Thyroid gland (tissue), 4 donors: ENCODE measurements at regions not wholly inside any gene's neighbourhood (a gene's known extent, or its start where the extent isn't known, plus 50 kb on each side); places are given as distances from the start of the nearest gene placed in this dataset.

Experiments used
- DNase-seq, 2 donors: peaks; one replicate each; pipeline ENCODE4 v3.0.0-alpha.2; 2019
- H3K27ac ChIP-seq, 3 donors: fragments of 200-600 bp; sonication (generic); 1 replicate in 2 of 3; 2 replicates in 1 of 3; pipeline ENCODE4 v1.5.1; 2016 to 2019; ENCODE audit warnings: mild to moderate bottlenecking in 1 of 3, moderate library complexity in 1 of 3
- H3K27me3 ChIP-seq: fragments of 200-600 bp; sonication (generic); one replicate; pipeline ENCODE4 v1.5.1; 2019
- H3K36me3 ChIP-seq, 2 donors: fragments of 200-600 bp; sonication (generic); one replicate each; pipeline ENCODE4 v1.5.1; 2016 to 2019
- H3K4me1 ChIP-seq, 2 donors: fragments of 200-600 bp; sonication (generic); one replicate each; pipeline ENCODE4 v1.5.1; 2017 to 2019
- H3K4me3 ChIP-seq, 3 donors: fragments of 200-600 bp; sonication (generic); replicated peaks in 1 of 3; 1 replicate in 2 of 3; 2 replicates in 1 of 3; pipeline ENCODE4 v1.5.1; 2016; ENCODE audit warnings: mild to moderate bottlenecking in 1 of 3
- H3K9me3 ChIP-seq: fragments of 200-600 bp; sonication (generic); one replicate; pipeline ENCODE4 v1.5.1; 2017
- CTCF ChIP-seq, 6 experiments: fragments of 200-600 bp in 3 of 6; fragments of 450-650 bp in 3 of 6; sonication (generic) in 3 of 6; IDR thresholded peaks; one replicate each; pipeline ENCODE4 v1.5.1; 2016 to 2019; ENCODE audit warnings: antibody characterized with exemption in 6 of 6, mild to moderate bottlenecking in 2 of 6, inconsistent platforms in 1 of 6, moderate library complexity in 1 of 6
- POLR2A ChIP-seq, 2 donors: fragments of 450-650 bp; IDR thresholded peaks; one replicate each; pipeline ENCODE4 v1.6.1; 2017; ENCODE audit warnings: antibody characterized with exemption in 2 of 2, mild to moderate bottlenecking in 2 of 2, moderate library complexity in 1 of 2
- WGBS, 2 donors: methylation state at CpG; one replicate each; pipeline ENCODE4 v1.1.5; 2017; 5-methylcytosine and 5-hydroxymethylcytosine counted together
- intact Hi-C: fragments of 100-400 bp; cut with DNase I; formaldehyde crosslinking; loops from one replicate; pipeline ENCODE4 v1.15.1; 2023

- DNase-seq, result no peak
- Histone ChIP-seq H3K4me1 (no peaks in the 10 kb centered on the region), H3K27ac (no peak overlapping the region), H3K36me3 (no peaks in the 10 kb centered on the region), H3K27me3 (no peaks in the 10 kb centered on the region), H3K9me3 (no peaks in the 10 kb centered on the region), H3K4me3 (no peak overlapping the region)
- TF ChIP-seq POLR2A (IDR thresholded peaks at IDR 0.05) (no peak), CTCF (IDR thresholded peaks at IDR 0.05) (no peak)
- 85% methylated on average over 21 of the region's 21 CpGs for WGBS, 2 donors
- intact Hi-C loops, result no loop called here
Measured at GRCh38 chr10:43727935-43728334, 79.3 kb upstream of the ZNF32 start.

- Histone ChIP-seq H3K27me3 (no peaks in the 10 kb centered on the region), H3K9me3 (no peaks in the 10 kb centered on the region), H3K27ac (no peak overlapping the region), H3K36me3 (no peaks in the 10 kb centered on the region), H3K4me3 (no peak overlapping the region), H3K4me1 (no peaks in the 10 kb centered on the region)
- no peak for DNase-seq
- no peak for TF ChIP-seq CTCF (IDR thresholded peaks at IDR 0.05)
- no peak for TF ChIP-seq POLR2A (IDR thresholded peaks at IDR 0.05)
- intact Hi-C loops, result no loop called here
- WGBS, 2 donors, result 88 to 97% methylated on average over 3 of the region's 3 CpGs
Measured at GRCh38 chr10:43715334-43715733, 66.7 kb upstream of the ZNF32 start.

GRCh38 chr10:43712821-43713584, 64.3 kb upstream of the ZNF32 start:
- no peak for DNase-seq
- no peak overlapping the region for H3K4me3 ChIP-seq
- no peaks in the 10 kb centered on the region for H3K36me3 ChIP-seq
- no peaks in the 10 kb centered on the region for H3K4me1 ChIP-seq
- TF ChIP-seq CTCF (IDR thresholded peaks at IDR 0.05), result no peak
- no peak for TF ChIP-seq POLR2A (IDR thresholded peaks at IDR 0.05)
- no peak overlapping the region for H3K27ac ChIP-seq
- H3K27me3 ChIP-seq, result no peaks in the 10 kb centered on the region
- intact Hi-C loops, result no loop called here
- H3K9me3 ChIP-seq, result no peaks in the 10 kb centered on the region
- 88 to 89% methylated on average over 10 of the region's 10 CpGs for WGBS, 2 donors

GRCh38 chr10:43710772-43711471, 62.2 kb upstream of the ZNF32 start:
- TF ChIP-seq POLR2A (IDR thresholded peaks at IDR 0.05) (no peak), CTCF (IDR thresholded peaks at IDR 0.05) (no peak)
- intact Hi-C loops, result no loop called here
- DNase-seq, result no peak
- no peaks in the 10 kb centered on the region for H3K27me3 ChIP-seq
- no peak overlapping the region for H3K27ac ChIP-seq
- H3K4me1 ChIP-seq, result no peaks in the 10 kb centered on the region
- no peaks in the 10 kb centered on the region for H3K36me3 ChIP-seq
- H3K9me3 ChIP-seq, result no peaks in the 10 kb centered on the region
- WGBS, 2 donors, result 80 to 84% methylated on average over 7 of the region's 7 CpGs
- no peak overlapping the region for H3K4me3 ChIP-seq

GRCh38 chr10:43708262-43708661, 59.6 kb upstream of the ZNF32 start:
- intact Hi-C loops, result no loop called here

More at GRCh38 chr10:43708262-43708661, 59.6 kb upstream of the ZNF32 start:
- no peaks in the 10 kb centered on the region for H3K36me3 ChIP-seq
- no peak overlapping the region for H3K4me3 ChIP-seq
- TF ChIP-seq POLR2A (IDR thresholded peaks at IDR 0.05) (no peak), CTCF (IDR thresholded peaks at IDR 0.05) (no peak)
- no peaks in the 10 kb centered on the region for H3K4me1 ChIP-seq
- 36 to 42% methylated on average over 3 of the region's 3 CpGs for WGBS, 2 donors
- H3K9me3 ChIP-seq, result no peaks in the 10 kb centered on the region
- peak overlapping the region in 2 of 3 donors; percentile 15 to 30 for H3K27ac ChIP-seq
- DNase-seq, result no peak
- no peaks in the 10 kb centered on the region for H3K27me3 ChIP-seq
